ENCODE measurements at regions not wholly inside any gene's neighbourhood (a gene's known extent, or its start where the extent isn't known, plus 50 kb on each side); places are given as distances from the start of the nearest gene placed in this dataset.

- TF ChIP-seq CTCF (IDR thresholded peaks at IDR 0.05; ENCODE audit: low read length) (no peak), EZH2 (IDR thresholded peaks at IDR 0.05; ENCODE audit: borderline replicate concordance, low read length) (no peak)
Measured at GRCh38 chr6:141932685-141933084, 200.0 kb upstream of the GJE1 start.
